WTC11 (cell line): ENCODE measurements at regions not wholly inside any gene's neighbourhood (a gene's known extent, or its start where the extent isn't known, plus 50 kb on each side); places are given as distances from the start of the nearest gene placed in this dataset.
"Not testable (repeated sequence)": the region's sequence is repeated elsewhere in the genome, so short reads cannot be mapped to it uniquely, and the experiment has no call there.

ENCODE experiments used
- ATAC-seq: fragments of 200-7000 bp; cut with Tn5 transposase; 2 replicates; pipeline ENCODE4 v1.10.0; 2021; ENCODE audit warnings: mild to moderate bottlenecking, moderate library complexity
- CTCF ChIA-PET: fragments of 300-600 bp; sonication (Branson Sonifier 250); formaldehyde crosslinking; loops from one replicate; lab custom pipeline; 2021; ENCODE audit warnings: antibody characterized with exemption; lab: Charles Lee
- POLR2A ChIA-PET: fragments of 350-600 bp; sonication (Branson Sonifier 250); formaldehyde crosslinking; loops from one replicate; lab custom pipeline; 2021; ENCODE audit warnings: antibody characterized with exemption; lab: Charles Lee
- DNase-seq: peaks from one replicate; pipeline ENCODE4 v3.0.0; 2021; ENCODE audit warnings: low spot score
- H3K27ac Mint-ChIP-seq: 2 replicates; pipeline ENCODE4 v1.8.0; 2021; ENCODE audit warnings: mixed read lengths
- H3K27me3 Mint-ChIP-seq: 2 replicates; pipeline ENCODE4 v1.8.0; 2021; ENCODE audit warnings: low read depth, mild to moderate bottlenecking, moderate library complexity, mixed read lengths
- H3K36me3 Mint-ChIP-seq: 2 replicates; pipeline ENCODE4 v1.8.0; 2021; ENCODE audit warnings: mixed read lengths
- H3K4me1 Mint-ChIP-seq: 2 replicates; pipeline ENCODE4 v1.8.0; 2022; ENCODE audit warnings: mixed read lengths
- H3K4me3 Mint-ChIP-seq: 2 replicates; pipeline ENCODE4 v1.8.0; 2021; ENCODE audit warnings: mild to moderate bottlenecking, moderate library complexity, mixed read lengths
- H3K9me3 Mint-ChIP-seq: 2 replicates; pipeline ENCODE4 v1.8.0; 2021; ENCODE audit warnings: mixed read lengths
- ATF3 ChIP-seq: sonication (generic); formaldehyde crosslinking; conservative IDR thresholded peaks from 2 replicates; pipeline ENCODE4 v1.8.1; 2022; ENCODE audit warnings: mild to moderate bottlenecking, missing genetic modification reagents
- ATF6 ChIP-seq: sonication (generic); formaldehyde crosslinking; IDR thresholded peaks from 2 replicates; pipeline ENCODE4 v1.8.1; 2023; ENCODE audit warnings: mild to moderate bottlenecking, missing genetic modification reagents
- E2F1 ChIP-seq: sonication (generic); formaldehyde crosslinking; IDR thresholded peaks from 2 replicates; pipeline ENCODE4 v1.8.0; 2022; ENCODE audit warnings: mild to moderate bottlenecking, missing genetic modification reagents
- FOXP1 ChIP-seq: sonication (generic); formaldehyde crosslinking; IDR thresholded peaks from 2 replicates; pipeline ENCODE4 v1.8.0; 2022; ENCODE audit warnings: missing genetic modification reagents, mild to moderate bottlenecking, moderate library complexity, borderline replicate concordance
- GRHL2 ChIP-seq: fragments of 250-450 bp; sonication (Bioruptor Pico); IDR thresholded peaks from 2 replicates; pipeline ENCODE4 v1.8.0; 2022; ENCODE audit warnings: mild to moderate bottlenecking, moderate library complexity; ENCODE audit not compliant: insufficient replicate concordance, severe bottlenecking
- IRF1 ChIP-seq: sonication (generic); formaldehyde crosslinking; IDR thresholded peaks from 2 replicates; pipeline ENCODE4 v1.8.0; 2023; ENCODE audit warnings: missing genetic modification reagents
- PREB ChIP-seq: sonication (generic); formaldehyde crosslinking; IDR thresholded peaks from 2 replicates; pipeline ENCODE4 v1.8.1; 2022; ENCODE audit warnings: mild to moderate bottlenecking, missing genetic modification reagents, moderate library complexity, borderline replicate concordance
- RELA ChIP-seq: sonication (generic); formaldehyde crosslinking; IDR thresholded peaks from 2 replicates; pipeline ENCODE4 v1.8.1; 2022; ENCODE audit warnings: missing genetic modification reagents, mild to moderate bottlenecking, borderline replicate concordance
- ZBTB43 ChIP-seq: sonication (generic); formaldehyde crosslinking; IDR thresholded peaks from 2 replicates; pipeline ENCODE4 v1.8.1; 2023; ENCODE audit warnings: mild to moderate bottlenecking, missing genetic modification reagents
- ZMAT4 ChIP-seq: fragments of 250-450 bp; sonication (Bioruptor Pico); IDR thresholded peaks from 2 replicates; pipeline ENCODE4 v1.9.0; 2021; ENCODE audit warnings: mild to moderate bottlenecking
- ZNF232 ChIP-seq: sonication (generic); formaldehyde crosslinking; IDR thresholded peaks from 2 replicates; pipeline ENCODE4 v1.8.0; 2022; ENCODE audit warnings: mild to moderate bottlenecking, missing genetic modification reagents
- ZNF263 ChIP-seq: sonication (generic); formaldehyde crosslinking; IDR thresholded peaks from 2 replicates; pipeline ENCODE4 v1.8.1; 2022; ENCODE audit warnings: low read depth, mild to moderate bottlenecking, moderate library complexity, missing genetic modification reagents
- ZNF281 ChIP-seq: sonication (generic); formaldehyde crosslinking; IDR thresholded peaks from 2 replicates; pipeline ENCODE4 v1.8.0; 2023; ENCODE audit warnings: mild to moderate bottlenecking, missing genetic modification reagents
- ZNF425 ChIP-seq: fragments of 250-450 bp; sonication (Bioruptor Pico); conservative IDR thresholded peaks from 2 replicates; pipeline ENCODE4 v1.9.0; 2021; ENCODE audit warnings: mild to moderate bottlenecking
- ZNF512 ChIP-seq: sonication (generic); formaldehyde crosslinking; IDR thresholded peaks from 2 replicates; pipeline ENCODE4 v1.8.1; 2022; ENCODE audit warnings: missing genetic modification reagents, borderline replicate concordance

GRCh38 chr14:89695846-89696245, 258.7 kb downstream of the EFCAB11 start (continued):
- TF ChIP-seq ATF6 = no peak
- TF ChIP-seq ZBTB43 (CRISPR knock-in tag) = no peak
- no peak for TF ChIP-seq IRF1
- no peak for TF ChIP-seq ZMAT4
- TF ChIP-seq ATF3 (CRISPR knock-in tag) = no peak
- no peak for TF ChIP-seq ZNF512 (CRISPR knock-in tag)
- no peak for TF ChIP-seq GRHL2
- TF ChIP-seq ZNF425 = no peak
- TF ChIP-seq ZNF281 (CRISPR knock-in tag) = no peak
- TF ChIP-seq FOXP1 (CRISPR knock-in tag) = no peak
- TF ChIP-seq ZNF263 = no peak
- TF ChIP-seq, all 79 proteins: peak for 0

- H3K36me3 Mint-ChIP-seq = peaks cover 7% of the 10 kb centered on the region
- no peak for ATAC-seq
- ChIA-PET CTCF (no interaction called here), POLR2A (no interaction called here)
- H3K27ac Mint-ChIP-seq = no peak overlapping the region
- peaks cover 20% of the 10 kb centered on the region for H3K9me3 Mint-ChIP-seq
- no peak for DNase-seq
- peaks cover 7% of the 10 kb centered on the region; the same call in 1 of the 2 replicates for H3K27me3 Mint-ChIP-seq
- TF ChIP-seq ZNF263 (no peak), RELA (CRISPR knock-in tag) (no peak), E2F1 (no peak), PREB (no peak), ZNF232 (CRISPR knock-in tag) (no peak)
- H3K4me3 Mint-ChIP-seq = no peak overlapping the region
- H3K4me1 Mint-ChIP-seq = no peaks in the 10 kb centered on the region
These were observed 264.4 kb downstream of the EFCAB11 start for GRCh38 chr14:89690139-89690538.

- peaks cover 11% of the 10 kb centered on the region for H3K36me3 Mint-ChIP-seq
- ATAC-seq, H3K4me1 Mint-ChIP-seq, POLR2A ChIA-PET, DNase-seq, CTCF ChIA-PET, H3K4me3 Mint-ChIP-seq, H3K27ac Mint-ChIP-seq: not testable (repeated sequence)
- H3K9me3 Mint-ChIP-seq = peaks cover 25% of the 10 kb centered on the region
- H3K27me3 Mint-ChIP-seq = peaks cover 11% of the 10 kb centered on the region; the same call in 1 of the 2 replicates
These were observed 264.8 kb downstream of the EFCAB11 start for GRCh38 chr14:89689711-89690110.
